GM23338 (cell line): ENCODE measurements at regions not wholly inside any gene's neighbourhood (a gene's known extent, or its start where the extent isn't known, plus 50 kb on each side); places are given as distances from the start of the nearest gene placed in this dataset.

Source experiments
- ATAC-seq: fragments of 200-7000 bp; cut with Tn5 transposase; 3 replicates; pipeline ENCODE4 v1.9.1; 2020
- DNase-seq: peaks from one replicate; pipeline ENCODE4 v3.0.0-alpha.2; 2015; ENCODE audit warnings: low spot score
- H2AFZ ChIP-seq: fragments of 200-600 bp; sonication (generic); 2 replicates; pipeline ENCODE4 v1.8.0; 2016; ENCODE audit warnings: antibody characterized with exemption, mild to moderate bottlenecking, moderate library complexity
- H3F3A ChIP-seq: fragments of 200-600 bp; sonication (generic); replicated peaks from 2 replicates; pipeline ENCODE4 v1.8.0; 2017; ENCODE audit warnings: antibody characterized with exemption, mixed run types, low read depth
- H3K27ac ChIP-seq: fragments of 200-600 bp; sonication (generic); 2 replicates; pipeline ENCODE4 v1.6.1; 2016; ENCODE audit warnings: low read depth
- H3K27me3 ChIP-seq: fragments of 200-600 bp; sonication (generic); 2 replicates; pipeline ENCODE4 v1.8.0; 2016; ENCODE audit warnings: mild to moderate bottlenecking, mixed run types, moderate library complexity; ENCODE audit not compliant: insufficient read depth
- H3K36me3 ChIP-seq: fragments of 200-600 bp; sonication (generic); 2 replicates; pipeline ENCODE4 v1.8.0; 2016; ENCODE audit warnings: mild to moderate bottlenecking; ENCODE audit not compliant: insufficient read depth
- H3K4me1 ChIP-seq: fragments of 200-600 bp; sonication (generic); 2 replicates; pipeline ENCODE4 v1.8.0; 2016; ENCODE audit warnings: mild to moderate bottlenecking, moderate library complexity; ENCODE audit not compliant: insufficient read depth
- H3K4me2 ChIP-seq: fragments of 200-600 bp; sonication (generic); 2 replicates; pipeline ENCODE4 v1.7.1; 2017; ENCODE audit warnings: mixed run types
- H3K4me3 ChIP-seq: fragments of 200-600 bp; sonication (generic); 2 replicates; pipeline ENCODE4 v1.6.1; 2016; ENCODE audit warnings: mixed run types
- H3K79me2 ChIP-seq: fragments of 200-600 bp; sonication (generic); replicated peaks from 2 replicates; pipeline ENCODE4 v1.8.0; 2017; ENCODE audit warnings: mild to moderate bottlenecking; ENCODE audit not compliant: insufficient read depth
- H3K9me2 ChIP-seq: fragments of 200-600 bp; sonication (generic); 2 replicates; pipeline ENCODE4 v1.8.0; 2017; ENCODE audit not compliant: insufficient read depth
- H4K20me1 ChIP-seq: fragments of 200-600 bp; sonication (generic); replicated peaks from 2 replicates; pipeline ENCODE4 v1.8.0; 2017; ENCODE audit warnings: mild to moderate bottlenecking; ENCODE audit not compliant: insufficient read depth
- H3K27ac Mint-ChIP-seq: 2 replicates; pipeline ENCODE4 v1.8.0; 2020; ENCODE audit warnings: inconsistent platforms, mild to moderate bottlenecking, moderate library complexity, mixed read lengths
- H3K27me3 Mint-ChIP-seq: 3 replicates; pipeline ENCODE4 v1.8.0; 2022; ENCODE audit warnings: low read depth, mild to moderate bottlenecking, moderate library complexity, mixed read lengths, inconsistent platforms; ENCODE audit not compliant: insufficient read depth, poor library complexity
- H3K36me3 Mint-ChIP-seq: 3 replicates; pipeline ENCODE4 v1.8.0; 2021; ENCODE audit warnings: low read depth, mild to moderate bottlenecking, inconsistent platforms, moderate library complexity, mixed read lengths
- H3K4me1 Mint-ChIP-seq: 3 replicates; pipeline ENCODE4 v1.8.0; 2020; ENCODE audit warnings: mild to moderate bottlenecking, inconsistent platforms, mixed read lengths
- H3K4me3 Mint-ChIP-seq: 3 replicates; pipeline ENCODE4 v1.8.0; 2021; ENCODE audit warnings: moderate library complexity, mild to moderate bottlenecking, inconsistent platforms, mixed read lengths
- H3K9me3 Mint-ChIP-seq: 3 replicates; pipeline ENCODE4 v1.8.0; 2020; ENCODE audit warnings: moderate library complexity, mild to moderate bottlenecking, inconsistent platforms, mixed read lengths
- CREB1 ChIP-seq: fragments of 250-450 bp; sonication (Bioruptor Pico); IDR thresholded peaks from 2 replicates; pipeline ENCODE4 v1.5.0; 2020; ENCODE audit warnings: low read depth, mild to moderate bottlenecking, moderate library complexity
- ETS1 ChIP-seq: IDR thresholded peaks from 2 replicates; pipeline ENCODE4 v1.6.1; 2016; ENCODE audit warnings: antibody characterized with exemption
- EZH2 ChIP-seq: fragments of 200-600 bp; sonication (generic); IDR thresholded peaks from one replicate; pipeline ENCODE4 v1.8.0; 2017; ENCODE audit warnings: antibody characterized with exemption, mild to moderate bottlenecking, low read depth; ENCODE audit not compliant: unreplicated experiment
- EZH2phosphoT487 ChIP-seq: fragments of 200-600 bp; sonication (generic); IDR thresholded peaks from one replicate; pipeline ENCODE4 v1.8.1; 2018; ENCODE audit warnings: antibody characterized with exemption; ENCODE audit not compliant: unreplicated experiment
- JUNB ChIP-seq: IDR thresholded peaks from one replicate; pipeline ENCODE4 v1.6.1; 2016; ENCODE audit warnings: antibody characterized with exemption; ENCODE audit not compliant: unreplicated experiment
- NANOG ChIP-seq: IDR thresholded peaks from 2 replicates; pipeline ENCODE4 v1.6.1; 2016; ENCODE audit warnings: antibody characterized with exemption, borderline replicate concordance
- POLR2AphosphoS5 ChIP-seq: IDR thresholded peaks from 2 replicates; pipeline ENCODE4 v1.6.1; 2016; ENCODE audit warnings: antibody characterized with exemption, low read depth
- STAT1 ChIP-seq: IDR thresholded peaks from one replicate; pipeline ENCODE4 v1.6.1; 2016; ENCODE audit warnings: antibody characterized with exemption; ENCODE audit not compliant: unreplicated experiment
- ZNF331 ChIP-seq: fragments of 250-450 bp; sonication (Bioruptor Pico); IDR thresholded peaks from 2 replicates; pipeline ENCODE4 v1.5.0; 2020; ENCODE audit warnings: low read depth, mild to moderate bottlenecking, moderate library complexity
- TF ChIP-seq, protein P1 (sequence below): IDR thresholded peaks from one replicate; pipeline ENCODE4 v1.6.1; 2018; ENCODE audit warnings: antibody characterized with exemption; ENCODE audit not compliant: unreplicated experiment
- TF ChIP-seq, protein P2 (sequence below), 2 experiments: fragments of 200-600 bp in 1 of 2; sonication (generic) in 1 of 2; conservative IDR thresholded peaks; 2 replicates each; pipeline versions ENCODE4 v1.5.1 to v1.6.1; 2016 to 2017; ENCODE audit warnings: antibody characterized with exemption in 2 of 2, low read depth in 2 of 2, mild to moderate bottlenecking in 2 of 2, moderate library complexity in 1 of 2
- TF ChIP-seq, protein P3 (sequence below): fragments of 250-450 bp; sonication (Bioruptor Pico); IDR thresholded peaks from 2 replicates; pipeline ENCODE4 v1.5.0; 2020; ENCODE audit warnings: mild to moderate bottlenecking, moderate library complexity

- Mint-ChIP-seq H3K36me3 (no peaks in the 10 kb centered on the region), H3K27me3 (no peaks in the 10 kb centered on the region), H3K4me1 (no peaks in the 10 kb centered on the region), H3K27ac (no peak overlapping the region), H3K9me3 (no peaks in the 10 kb centered on the region; the same call in 2 of the 3 replicates), H3K4me3 (no peak overlapping the region)
- Histone ChIP-seq H3K36me3 (no peaks in the 10 kb centered on the region), H3K4me2 (no peak overlapping the region), H3K79me2 (no peaks in the 10 kb centered on the region), H3K27ac (no peak overlapping the region), H2AFZ (no peak overlapping the region), H3K4me1 (no peaks in the 10 kb centered on the region), H3K9me2 (peaks cover 5% of the 10 kb centered on the region; the same call in 1 of the 2 replicates), H3F3A (no peaks in the 10 kb centered on the region), H3K4me3 (no peak overlapping the region), H3K27me3 (no peaks in the 10 kb centered on the region), H4K20me1 (no peaks in the 10 kb centered on the region)
- DNase-seq (no peak), ATAC-seq (no peak)
- TF ChIP-seq, protein P1, sequence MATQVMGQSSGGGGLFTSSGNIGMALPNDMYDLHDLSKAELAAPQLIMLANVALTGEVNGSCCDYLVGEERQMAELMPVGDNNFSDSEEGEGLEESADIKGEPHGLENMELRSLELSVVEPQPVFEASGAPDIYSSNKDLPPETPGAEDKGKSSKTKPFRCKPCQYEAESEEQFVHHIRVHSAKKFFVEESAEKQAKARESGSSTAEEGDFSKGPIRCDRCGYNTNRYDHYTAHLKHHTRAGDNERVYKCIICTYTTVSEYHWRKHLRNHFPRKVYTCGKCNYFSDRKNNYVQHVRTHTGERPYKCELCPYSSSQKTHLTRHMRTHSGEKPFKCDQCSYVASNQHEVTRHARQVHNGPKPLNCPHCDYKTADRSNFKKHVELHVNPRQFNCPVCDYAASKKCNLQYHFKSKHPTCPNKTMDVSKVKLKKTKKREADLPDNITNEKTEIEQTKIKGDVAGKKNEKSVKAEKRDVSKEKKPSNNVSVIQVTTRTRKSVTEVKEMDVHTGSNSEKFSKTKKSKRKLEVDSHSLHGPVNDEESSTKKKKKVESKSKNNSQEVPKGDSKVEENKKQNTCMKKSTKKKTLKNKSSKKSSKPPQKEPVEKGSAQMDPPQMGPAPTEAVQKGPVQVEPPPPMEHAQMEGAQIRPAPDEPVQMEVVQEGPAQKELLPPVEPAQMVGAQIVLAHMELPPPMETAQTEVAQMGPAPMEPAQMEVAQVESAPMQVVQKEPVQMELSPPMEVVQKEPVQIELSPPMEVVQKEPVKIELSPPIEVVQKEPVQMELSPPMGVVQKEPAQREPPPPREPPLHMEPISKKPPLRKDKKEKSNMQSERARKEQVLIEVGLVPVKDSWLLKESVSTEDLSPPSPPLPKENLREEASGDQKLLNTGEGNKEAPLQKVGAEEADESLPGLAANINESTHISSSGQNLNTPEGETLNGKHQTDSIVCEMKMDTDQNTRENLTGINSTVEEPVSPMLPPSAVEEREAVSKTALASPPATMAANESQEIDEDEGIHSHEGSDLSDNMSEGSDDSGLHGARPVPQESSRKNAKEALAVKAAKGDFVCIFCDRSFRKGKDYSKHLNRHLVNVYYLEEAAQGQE = no peak
- TF ChIP-seq EZH2phosphoT487 (no peak), POLR2AphosphoS5 (no peak), ETS1 (no peak), CREB1 (no peak), STAT1 (no peak), EZH2 (no peak), JUNB (no peak), ZNF331 (CRISPR knock-in tag) (no peak), NANOG (no peak)
- TF ChIP-seq, protein P2, sequence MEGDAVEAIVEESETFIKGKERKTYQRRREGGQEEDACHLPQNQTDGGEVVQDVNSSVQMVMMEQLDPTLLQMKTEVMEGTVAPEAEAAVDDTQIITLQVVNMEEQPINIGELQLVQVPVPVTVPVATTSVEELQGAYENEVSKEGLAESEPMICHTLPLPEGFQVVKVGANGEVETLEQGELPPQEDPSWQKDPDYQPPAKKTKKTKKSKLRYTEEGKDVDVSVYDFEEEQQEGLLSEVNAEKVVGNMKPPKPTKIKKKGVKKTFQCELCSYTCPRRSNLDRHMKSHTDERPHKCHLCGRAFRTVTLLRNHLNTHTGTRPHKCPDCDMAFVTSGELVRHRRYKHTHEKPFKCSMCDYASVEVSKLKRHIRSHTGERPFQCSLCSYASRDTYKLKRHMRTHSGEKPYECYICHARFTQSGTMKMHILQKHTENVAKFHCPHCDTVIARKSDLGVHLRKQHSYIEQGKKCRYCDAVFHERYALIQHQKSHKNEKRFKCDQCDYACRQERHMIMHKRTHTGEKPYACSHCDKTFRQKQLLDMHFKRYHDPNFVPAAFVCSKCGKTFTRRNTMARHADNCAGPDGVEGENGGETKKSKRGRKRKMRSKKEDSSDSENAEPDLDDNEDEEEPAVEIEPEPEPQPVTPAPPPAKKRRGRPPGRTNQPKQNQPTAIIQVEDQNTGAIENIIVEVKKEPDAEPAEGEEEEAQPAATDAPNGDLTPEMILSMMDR (conservative IDR thresholded peaks at IDR 0.05; ENCODE audit: low read depth in 2 of 2) = no peak
- TF ChIP-seq, protein P3, sequence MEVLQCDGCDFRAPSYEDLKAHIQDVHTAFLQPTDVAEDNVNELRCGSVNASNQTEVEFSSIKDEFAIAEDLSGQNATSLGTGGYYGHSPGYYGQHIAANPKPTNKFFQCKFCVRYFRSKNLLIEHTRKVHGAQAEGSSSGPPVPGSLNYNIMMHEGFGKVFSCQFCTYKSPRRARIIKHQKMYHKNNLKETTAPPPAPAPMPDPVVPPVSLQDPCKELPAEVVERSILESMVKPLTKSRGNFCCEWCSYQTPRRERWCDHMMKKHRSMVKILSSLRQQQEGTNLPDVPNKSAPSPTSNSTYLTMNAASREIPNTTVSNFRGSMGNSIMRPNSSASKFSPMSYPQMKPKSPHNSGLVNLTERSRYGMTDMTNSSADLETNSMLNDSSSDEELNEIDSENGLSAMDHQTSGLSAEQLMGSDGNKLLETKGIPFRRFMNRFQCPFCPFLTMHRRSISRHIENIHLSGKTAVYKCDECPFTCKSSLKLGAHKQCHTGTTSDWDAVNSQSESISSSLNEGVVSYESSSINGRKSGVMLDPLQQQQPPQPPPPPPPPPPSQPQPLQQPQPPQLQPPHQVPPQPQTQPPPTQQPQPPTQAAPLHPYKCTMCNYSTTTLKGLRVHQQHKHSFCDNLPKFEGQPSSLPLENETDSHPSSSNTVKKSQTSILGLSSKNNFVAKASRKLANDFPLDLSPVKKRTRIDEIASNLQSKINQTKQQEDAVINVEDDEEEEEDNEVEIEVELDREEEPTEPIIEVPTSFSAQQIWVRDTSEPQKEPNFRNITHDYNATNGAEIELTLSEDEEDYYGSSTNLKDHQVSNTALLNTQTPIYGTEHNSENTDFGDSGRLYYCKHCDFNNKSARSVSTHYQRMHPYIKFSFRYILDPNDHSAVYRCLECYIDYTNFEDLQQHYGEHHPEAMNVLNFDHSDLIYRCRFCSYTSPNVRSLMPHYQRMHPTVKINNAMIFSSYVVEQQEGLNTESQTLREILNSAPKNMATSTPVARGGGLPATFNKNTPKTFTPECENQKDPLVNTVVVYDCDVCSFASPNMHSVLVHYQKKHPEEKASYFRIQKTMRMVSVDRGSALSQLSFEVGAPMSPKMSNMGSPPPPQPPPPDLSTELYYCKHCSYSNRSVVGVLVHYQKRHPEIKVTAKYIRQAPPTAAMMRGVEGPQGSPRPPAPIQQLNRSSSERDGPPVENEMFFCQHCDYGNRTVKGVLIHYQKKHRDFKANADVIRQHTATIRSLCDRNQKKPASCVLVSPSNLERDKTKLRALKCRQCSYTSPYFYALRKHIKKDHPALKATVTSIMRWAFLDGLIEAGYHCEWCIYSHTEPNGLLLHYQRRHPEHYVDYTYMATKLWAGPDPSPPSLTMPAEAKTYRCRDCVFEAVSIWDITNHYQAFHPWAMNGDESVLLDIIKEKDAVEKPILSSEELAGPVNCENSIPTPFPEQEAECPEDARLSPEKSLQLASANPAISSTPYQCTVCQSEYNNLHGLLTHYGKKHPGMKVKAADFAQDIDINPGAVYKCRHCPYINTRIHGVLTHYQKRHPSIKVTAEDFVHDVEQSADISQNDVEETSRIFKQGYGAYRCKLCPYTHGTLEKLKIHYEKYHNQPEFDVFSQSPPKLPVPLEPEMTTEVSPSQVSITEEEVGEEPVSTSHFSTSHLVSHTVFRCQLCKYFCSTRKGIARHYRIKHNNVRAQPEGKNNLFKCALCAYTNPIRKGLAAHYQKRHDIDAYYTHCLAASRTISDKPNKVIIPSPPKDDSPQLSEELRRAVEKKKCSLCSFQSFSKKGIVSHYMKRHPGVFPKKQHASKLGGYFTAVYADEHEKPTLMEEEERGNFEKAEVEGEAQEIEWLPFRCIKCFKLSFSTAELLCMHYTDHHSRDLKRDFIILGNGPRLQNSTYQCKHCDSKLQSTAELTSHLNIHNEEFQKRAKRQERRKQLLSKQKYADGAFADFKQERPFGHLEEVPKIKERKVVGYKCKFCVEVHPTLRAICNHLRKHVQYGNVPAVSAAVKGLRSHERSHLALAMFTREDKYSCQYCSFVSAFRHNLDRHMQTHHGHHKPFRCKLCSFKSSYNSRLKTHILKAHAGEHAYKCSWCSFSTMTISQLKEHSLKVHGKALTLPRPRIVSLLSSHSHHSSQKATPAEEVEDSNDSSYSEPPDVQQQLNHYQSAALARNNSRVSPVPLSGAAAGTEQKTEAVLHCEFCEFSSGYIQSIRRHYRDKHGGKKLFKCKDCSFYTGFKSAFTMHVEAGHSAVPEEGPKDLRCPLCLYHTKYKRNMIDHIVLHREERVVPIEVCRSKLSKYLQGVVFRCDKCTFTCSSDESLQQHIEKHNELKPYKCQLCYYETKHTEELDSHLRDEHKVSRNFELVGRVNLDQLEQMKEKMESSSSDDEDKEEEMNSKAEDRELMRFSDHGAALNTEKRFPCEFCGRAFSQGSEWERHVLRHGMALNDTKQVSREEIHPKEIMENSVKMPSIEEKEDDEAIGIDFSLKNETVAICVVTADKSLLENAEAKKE = no peak
Measured at GRCh38 chr9:78826527-78826926, 529.6 kb downstream of the PSAT1 start.
